ENCODE measurements at regions not wholly inside any gene's neighbourhood (a gene's known extent, or its start where the extent isn't known, plus 50 kb on each side); places are given as distances from the start of the nearest gene placed in this dataset.

DNA sequence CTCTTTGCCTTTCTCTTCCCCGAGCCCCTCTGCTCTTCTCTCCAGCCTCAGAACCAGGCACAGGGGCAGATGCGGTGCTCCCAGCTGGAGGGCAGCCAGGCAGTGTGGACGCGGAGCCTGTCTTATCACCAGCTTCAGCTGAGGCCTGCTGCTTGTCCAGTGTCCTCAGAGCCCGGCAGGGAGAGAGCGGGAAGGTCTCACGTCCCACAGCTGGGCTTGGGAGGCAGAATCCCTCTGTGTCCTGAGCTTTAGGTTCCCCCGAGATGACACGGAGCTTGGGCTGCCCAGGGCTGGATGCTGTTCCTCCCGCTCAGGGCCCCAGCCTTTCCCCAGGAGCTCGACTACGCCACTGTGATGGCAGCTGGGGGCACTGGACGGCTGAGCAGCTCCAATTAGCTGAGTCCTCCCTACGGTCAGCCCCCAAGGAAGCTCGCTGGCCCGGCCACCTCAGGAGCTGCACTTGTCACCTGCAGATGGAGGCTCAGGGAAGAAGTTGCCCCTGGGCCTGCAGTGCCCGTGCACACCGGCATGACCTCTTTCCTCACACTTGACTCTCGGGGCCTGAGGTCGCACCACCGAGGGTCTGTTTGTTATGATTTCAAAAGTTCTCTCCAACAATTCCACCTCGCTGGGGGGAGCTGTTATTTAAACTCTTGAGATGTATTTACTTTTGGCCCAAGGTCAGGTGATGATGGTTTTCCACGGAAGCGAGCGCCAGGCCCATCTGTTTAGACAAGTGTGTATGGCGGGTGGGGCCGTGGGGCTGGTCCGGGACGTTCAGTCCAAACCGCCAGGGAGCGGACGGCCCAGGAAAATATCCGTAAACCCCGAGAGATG, 127.3 kb downstream of the SIK1 start:
- no peaks in the 10 kb centered on the region for H3K27me3 ChIP-seq
- no peak overlapping the region for H3K4me3 ChIP-seq (ENCODE audit: low read depth, low read length)
- H3K9me3 ChIP-seq = no peaks in the 10 kb centered on the region
- H3K4me1 ChIP-seq = peaks cover 12% of the 10 kb centered on the region; the same call in 1 of the 2 replicates
- TF ChIP-seq, protein P1, sequence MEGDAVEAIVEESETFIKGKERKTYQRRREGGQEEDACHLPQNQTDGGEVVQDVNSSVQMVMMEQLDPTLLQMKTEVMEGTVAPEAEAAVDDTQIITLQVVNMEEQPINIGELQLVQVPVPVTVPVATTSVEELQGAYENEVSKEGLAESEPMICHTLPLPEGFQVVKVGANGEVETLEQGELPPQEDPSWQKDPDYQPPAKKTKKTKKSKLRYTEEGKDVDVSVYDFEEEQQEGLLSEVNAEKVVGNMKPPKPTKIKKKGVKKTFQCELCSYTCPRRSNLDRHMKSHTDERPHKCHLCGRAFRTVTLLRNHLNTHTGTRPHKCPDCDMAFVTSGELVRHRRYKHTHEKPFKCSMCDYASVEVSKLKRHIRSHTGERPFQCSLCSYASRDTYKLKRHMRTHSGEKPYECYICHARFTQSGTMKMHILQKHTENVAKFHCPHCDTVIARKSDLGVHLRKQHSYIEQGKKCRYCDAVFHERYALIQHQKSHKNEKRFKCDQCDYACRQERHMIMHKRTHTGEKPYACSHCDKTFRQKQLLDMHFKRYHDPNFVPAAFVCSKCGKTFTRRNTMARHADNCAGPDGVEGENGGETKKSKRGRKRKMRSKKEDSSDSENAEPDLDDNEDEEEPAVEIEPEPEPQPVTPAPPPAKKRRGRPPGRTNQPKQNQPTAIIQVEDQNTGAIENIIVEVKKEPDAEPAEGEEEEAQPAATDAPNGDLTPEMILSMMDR (IDR thresholded peaks at IDR 0.05; ENCODE audit: low read depth, low read length) = no peak
- H3K36me3 ChIP-seq = no peaks in the 10 kb centered on the region
- DNase-seq = peak; percentile 43

DNA sequence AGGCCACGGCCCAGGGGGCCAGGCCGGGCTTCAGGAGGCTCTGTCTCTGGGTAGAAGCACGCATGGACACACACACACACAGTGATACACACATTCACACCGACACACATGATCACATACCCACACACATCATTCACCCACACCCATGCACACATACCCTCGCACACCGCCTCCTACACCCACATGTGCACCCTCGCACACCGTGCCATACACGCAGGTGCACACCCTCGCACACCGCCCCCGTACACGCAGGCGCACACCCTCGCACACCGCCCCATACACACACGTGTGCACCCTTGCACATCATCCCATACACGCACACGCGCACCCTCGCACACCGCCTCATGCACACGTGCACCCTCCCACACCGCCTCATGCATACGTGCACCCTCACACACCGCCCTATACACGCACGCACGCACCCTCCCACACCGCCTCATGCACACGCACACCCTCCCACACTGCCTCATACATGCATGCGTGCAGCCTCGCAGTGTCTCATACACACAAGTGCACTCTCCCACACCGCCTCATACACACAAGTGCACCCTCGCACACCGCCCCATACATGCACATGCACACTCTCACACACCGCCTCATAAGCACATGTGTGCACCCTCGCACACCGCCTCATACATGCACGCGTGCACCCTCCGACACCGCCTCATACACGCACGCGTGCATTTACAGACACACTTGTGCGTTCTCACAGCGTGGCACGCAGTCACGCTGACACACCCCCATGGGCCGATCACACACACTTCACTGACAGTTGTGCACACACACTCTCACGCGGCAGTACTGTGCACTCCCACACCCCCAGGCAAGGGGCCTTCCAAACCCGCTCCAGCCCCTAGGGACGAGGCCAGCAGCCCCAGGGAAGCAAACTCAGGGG, 128.1 kb downstream of the SIK1 start:
- TF ChIP-seq, protein P1 (IDR thresholded peaks at IDR 0.05; ENCODE audit: low read depth, low read length) = no peak
- H3K4me1 ChIP-seq = peaks cover 15% of the 10 kb centered on the region; the same call in 1 of the 2 replicates
- no peak overlapping the region for H3K4me3 ChIP-seq (ENCODE audit: low read depth, low read length)
- DNase-seq = no peak
- no peaks in the 10 kb centered on the region for H3K36me3 ChIP-seq
- no peaks in the 10 kb centered on the region for H3K27me3 ChIP-seq
- no peaks in the 10 kb centered on the region for H3K9me3 ChIP-seq

DNA sequence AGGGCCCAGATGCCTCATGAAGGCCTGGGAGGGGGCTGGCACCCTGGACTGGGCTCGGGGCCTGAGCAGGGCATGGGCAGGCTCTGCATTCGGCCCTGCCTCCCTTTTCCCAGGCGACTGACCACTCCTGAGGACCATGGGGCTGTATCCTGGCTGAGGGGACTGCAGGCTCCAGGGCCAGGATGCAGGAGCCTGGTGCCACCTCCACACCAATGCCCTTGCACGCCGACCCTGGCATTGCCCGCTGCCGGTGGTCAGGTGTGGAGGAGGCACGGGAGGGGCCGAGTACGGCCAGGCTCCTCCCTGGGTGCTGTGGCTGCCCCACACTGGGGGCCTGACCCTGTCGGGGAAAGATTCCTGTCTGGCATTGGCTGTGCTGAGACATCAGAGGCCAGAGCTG, 128.9 kb downstream of the SIK1 start:
- Histone ChIP-seq H3K36me3 (no peaks in the 10 kb centered on the region), H3K9me3 (no peaks in the 10 kb centered on the region), H3K4me1 (peaks cover 7% of the 10 kb centered on the region; the same call in 1 of the 2 replicates), H3K4me3 (ENCODE audit: low read depth, low read length) (no peak overlapping the region), H3K27me3 (no peaks in the 10 kb centered on the region)
- TF ChIP-seq, protein P1 (IDR thresholded peaks at IDR 0.05; ENCODE audit: low read depth, low read length) = no peak
- no peak for DNase-seq

DNA sequence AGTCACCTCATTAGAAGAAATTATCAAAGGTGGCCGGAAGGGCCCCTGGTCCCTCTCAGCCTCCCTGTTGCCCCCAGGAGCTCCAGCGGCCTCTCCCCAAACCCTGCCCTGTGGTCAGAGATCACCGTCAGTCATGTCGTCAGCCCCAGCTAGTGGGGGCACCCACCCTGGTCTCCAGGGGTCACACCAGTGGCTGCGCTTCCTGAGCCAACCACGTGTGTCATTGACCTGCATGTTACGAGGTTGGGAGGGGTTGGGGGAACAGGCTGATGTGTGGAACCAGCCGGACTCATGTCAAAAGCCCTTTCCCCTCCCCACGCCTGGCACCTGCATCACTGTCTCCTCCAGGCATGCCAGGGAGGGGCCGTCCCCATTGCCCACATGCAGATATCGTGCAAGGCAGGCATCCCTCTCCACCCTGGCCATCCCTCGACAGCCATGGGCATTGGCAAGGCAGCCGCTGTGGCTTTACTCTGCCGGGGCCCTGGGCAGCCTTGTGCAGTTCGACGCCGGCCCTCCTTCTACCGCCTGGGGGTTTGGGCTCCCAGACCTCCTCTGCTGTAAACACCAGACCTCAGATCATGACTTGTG, 128.7 kb downstream of the CRYAA start:
- peaks cover 4% of the 10 kb centered on the region; the same call in 1 of the 2 replicates for H3K4me1 ChIP-seq
- no peaks in the 10 kb centered on the region for H3K27me3 ChIP-seq
- H3K36me3 ChIP-seq = no peaks in the 10 kb centered on the region

DNA sequence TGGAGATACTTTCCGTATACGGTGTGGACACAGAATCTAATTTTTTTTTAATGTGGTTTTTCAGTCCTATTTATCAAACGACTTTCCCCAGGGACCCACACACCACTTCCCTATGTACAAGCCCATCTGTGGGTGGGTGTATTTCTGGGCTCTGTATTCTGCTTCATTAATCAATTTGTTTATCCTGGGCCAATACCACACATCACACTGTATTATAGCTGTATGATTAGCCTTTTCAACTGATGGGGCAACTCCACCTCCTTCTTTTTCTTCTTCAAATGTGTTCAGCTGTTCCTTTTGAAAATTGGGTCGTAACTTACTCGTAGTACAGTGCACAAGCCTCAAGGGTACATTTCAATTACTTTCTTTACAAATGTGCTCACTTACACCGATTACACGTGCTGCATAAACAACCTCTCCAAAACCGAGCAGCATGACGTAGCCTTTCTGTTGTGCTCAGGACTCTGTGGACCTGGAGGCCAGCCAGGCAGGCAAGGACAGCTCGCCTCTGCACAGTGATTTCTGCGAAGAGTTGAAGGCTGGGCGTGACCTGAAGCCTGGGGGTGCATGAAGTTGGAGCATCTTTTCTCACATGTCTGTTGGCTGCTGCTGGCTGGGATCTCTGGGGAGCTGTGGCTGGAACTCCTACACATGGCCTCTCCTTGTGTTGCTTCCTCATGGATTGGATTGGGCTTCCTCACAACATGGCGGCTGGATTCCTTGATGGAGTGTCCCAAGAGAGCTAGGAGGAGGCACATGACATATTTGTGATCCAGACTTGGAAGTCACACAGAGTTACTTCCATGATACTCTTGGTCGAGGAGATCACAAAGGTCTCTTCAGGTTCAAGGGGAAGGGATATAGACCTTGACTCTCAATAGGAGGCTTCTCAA, 126.5 kb downstream of the CRYAA start:
- peak; percentile 6 for DNase-seq
- Histone ChIP-seq H3K27me3 (no peaks in the 10 kb centered on the region), H3K9me3 (no peaks in the 10 kb centered on the region), H3K4me3 (ENCODE audit: low read depth, low read length) (no peak overlapping the region), H3K36me3 (no peaks in the 10 kb centered on the region), H3K4me1 (peaks cover 4% of the 10 kb centered on the region; the same call in 1 of the 2 replicates)
- TF ChIP-seq, protein P1 (IDR thresholded peaks at IDR 0.05; ENCODE audit: low read depth, low read length) = no peak

More for the DNA sequence above, 128.7 kb downstream of the CRYAA start:
- DNase-seq = no peak
- TF ChIP-seq, protein P1 (IDR thresholded peaks at IDR 0.05; ENCODE audit: low read depth, low read length) = no peak
- Histone ChIP-seq H3K4me3 (ENCODE audit: low read depth, low read length) (no peak overlapping the region), H3K9me3 (no peaks in the 10 kb centered on the region)
